IMR-90 (cell line): ENCODE measurements at regions not wholly inside any gene's neighbourhood (a gene's known extent, or its start where the extent isn't known, plus 50 kb on each side); places are given as distances from the start of the nearest gene placed in this dataset.
A peak's percentile ranks its signal among the peaks of the same experiment; 100 is the strongest.

Experiments
- ATAC-seq: fragments of 200-7000 bp; cut with Tn5 transposase; 2 replicates; pipeline ENCODE4 v1.9.1; 2020; ENCODE audit warnings: low read depth, mild to moderate bottlenecking, moderate library complexity
- BruUV-seq: library from RNA; stranded (reverse); fragments of 400-500 nt; replicated peaks from 2 replicates; lab custom pipeline; 2021; lab: Mats Ljungman, UMichigan
- CTCF ChIA-PET: fragments of 300-600 bp; formaldehyde crosslinking; extraction: SDS; loops from one replicate; lab custom pipeline; 2021; ENCODE audit warnings: antibody characterized with exemption; lab: Yijun Ruan, JAX
- POLR2A ChIA-PET: fragments of 300-600 bp; sonication (Branson Sonifier 250); formaldehyde crosslinking; loops from one replicate; lab custom pipeline; 2022; ENCODE audit warnings: antibody characterized with exemption; ENCODE audit not compliant: unreplicated experiment; lab: Charles Lee
- DNase-seq: peaks from one replicate; pipeline ENCODE4 v3.0.0; 2013
- H2AFZ ChIP-seq: replicated peaks from 2 replicates; pipeline ENCODE3; 2013; ENCODE audit warnings: low read length, mild to moderate bottlenecking; ENCODE audit not compliant: poor library complexity
- H2AK5ac ChIP-seq: 2 replicates; pipeline ENCODE4 v1.6.1; 2013; ENCODE audit warnings: low read depth, low read length, inconsistent platforms
- H2AK9ac ChIP-seq: replicated peaks from 2 replicates; pipeline ENCODE3; 2013; ENCODE audit warnings: mild to moderate bottlenecking, low read depth, low read length, moderate library complexity; ENCODE audit not compliant: poor library complexity
- H2BK120ac ChIP-seq: 2 replicates; pipeline ENCODE4 v1.6.1; 2013; ENCODE audit warnings: low read depth, low read length, inconsistent platforms
- H2BK15ac ChIP-seq: 3 replicates; pipeline ENCODE4 v1.6.1; 2013; ENCODE audit warnings: low read depth, low read length, inconsistent platforms
- H2BK20ac ChIP-seq: 2 replicates; pipeline ENCODE4 v1.6.1; 2013; ENCODE audit warnings: low read depth, mild to moderate bottlenecking, inconsistent platforms, low read length, moderate library complexity
- H2BK5ac ChIP-seq: 2 replicates; pipeline ENCODE4 v1.6.1; 2013; ENCODE audit warnings: mild to moderate bottlenecking, low read depth, low read length, inconsistent platforms; ENCODE audit not compliant: poor library complexity, severe bottlenecking
- H3K14ac ChIP-seq: replicated peaks from 2 replicates; pipeline ENCODE4 v1.6.1; 2013; ENCODE audit warnings: low read depth, low read length, inconsistent platforms
- H3K18ac ChIP-seq: 2 replicates; pipeline ENCODE4 v1.6.1; 2013; ENCODE audit warnings: low read depth, low read length, control low read depth
- H3K23ac ChIP-seq: 2 replicates; pipeline ENCODE4 v1.6.1; 2013; ENCODE audit warnings: low read depth, low read length, inconsistent platforms
- H3K27ac ChIP-seq: 2 replicates; pipeline ENCODE4 v1.5.1; 2013; ENCODE audit warnings: mild to moderate bottlenecking, control low read depth, low read length; ENCODE audit not compliant: insufficient read depth
- H3K27me3 ChIP-seq: 2 replicates; pipeline ENCODE4 v1.6.1; 2013; ENCODE audit warnings: low read length; ENCODE audit not compliant: control insufficient read depth, insufficient read depth
- H3K36me3 ChIP-seq: 2 replicates; pipeline ENCODE4 v1.6.1; 2013; ENCODE audit warnings: low read length, mixed read lengths; ENCODE audit not compliant: control insufficient read depth, insufficient read depth
- H3K4ac ChIP-seq: 2 replicates; pipeline ENCODE4 v1.6.1; 2013; ENCODE audit warnings: low read depth, low read length, inconsistent platforms
- H3K4me1 ChIP-seq: 2 replicates; pipeline ENCODE4 v1.6.1; 2013; ENCODE audit warnings: low read length, mixed read lengths; ENCODE audit not compliant: control insufficient read depth, insufficient read depth
- H3K4me2 ChIP-seq: 2 replicates; pipeline ENCODE4 v1.6.1; 2013; ENCODE audit warnings: low read depth, mild to moderate bottlenecking, control low read depth, low read length, moderate library complexity
- H3K4me3 ChIP-seq: 2 replicates; pipeline ENCODE4 v1.5.1; 2013; ENCODE audit warnings: low read depth, mild to moderate bottlenecking, control low read depth, low read length, moderate library complexity; ENCODE audit not compliant: insufficient read depth
- H3K56ac ChIP-seq: 2 replicates; pipeline ENCODE4 v1.6.1; 2013; ENCODE audit warnings: low read length, inconsistent platforms; ENCODE audit not compliant: insufficient read depth; ENCODE audit errors: extremely low read depth
- H3K79me1 ChIP-seq, 2 experiments: 2 replicates each; pipeline ENCODE4 v1.6.1; 2013; ENCODE audit warnings: low read length in 2 of 2, inconsistent platforms in 1 of 2, low read depth in 1 of 2
- H3K9ac ChIP-seq: 2 replicates; pipeline ENCODE4 v1.6.1; 2013; ENCODE audit warnings: low read depth, low read length, control low read depth
- H3K9me1 ChIP-seq: 2 replicates; pipeline ENCODE4 v1.6.1; 2013; ENCODE audit warnings: low read length, inconsistent platforms; ENCODE audit not compliant: insufficient read depth
- H3K9me3 ChIP-seq: 2 replicates; pipeline ENCODE4 v1.6.1; 2013; ENCODE audit warnings: low read length; ENCODE audit not compliant: control insufficient read depth, insufficient read depth
- H4K20me1 ChIP-seq: 2 replicates; pipeline ENCODE4 v1.6.1; 2013; ENCODE audit warnings: low read length, inconsistent platforms; ENCODE audit not compliant: insufficient read depth
- H4K5ac ChIP-seq: 2 replicates; pipeline ENCODE4 v1.6.1; 2013; ENCODE audit warnings: mild to moderate bottlenecking, low read depth, low read length, control low read depth
- H4K8ac ChIP-seq, 2 experiments: 2 replicates each; pipeline ENCODE4 v1.6.1; 2013; ENCODE audit warnings: low read depth in 2 of 2, low read length in 2 of 2, control low read depth in 1 of 2, inconsistent platforms in 1 of 2
- H4K91ac ChIP-seq: 2 replicates; pipeline ENCODE4 v1.6.1; 2013; ENCODE audit warnings: low read depth, low read length, inconsistent platforms; ENCODE audit not compliant: insufficient read depth
- BHLHE40 ChIP-seq: fragments of 150-350 bp; IDR thresholded peaks from 2 replicates; pipeline ENCODE4 v1.6.1; 2016; ENCODE audit warnings: mild to moderate bottlenecking, low read depth, low read length
- NFE2L2 ChIP-seq: fragments of 150-350 bp; IDR thresholded peaks from 2 replicates; pipeline ENCODE4 v1.6.1; 2016; ENCODE audit warnings: low read depth, mild to moderate bottlenecking, low read length
- WGBS, 2 experiments: methylation state at CpG; one replicate each; pipeline versions ENCODE4 v1.1.5 to v1.1.7; 2013; ENCODE audit warnings: missing lambda C conversion rate in 2 of 2; ENCODE audit not compliant: insufficient read length in 1 of 2; ENCODE audit errors: extremely low coverage in 2 of 2; 5-methylcytosine and 5-hydroxymethylcytosine counted together
- dilution Hi-C: fragments of 300-500 bp; cut with HindIII; formaldehyde crosslinking; loops from one replicate; pipeline ENCODE4 v1.14.3; 2018; ENCODE audit warnings: low sequenced_read_pairs; ENCODE audit not compliant: unreplicated experiment
- in situ Hi-C: fragments of 300-500 bp; cut with MboI; formaldehyde crosslinking; loops from 3 replicates; pipeline ENCODE4 v1.14.3; 2019; ENCODE audit warnings: low sequenced_read_pairs, inconsistent platforms, mixed read lengths
- intact Hi-C: fragments of 100-400 bp; cut with micrococcal nuclease; formaldehyde crosslinking; loops from 2 replicates; pipeline ENCODE4 v1.10.0; 2022

GRCh38 chr17:428414-428813 is 75.8 kb upstream of the RPH3AL start:
- WGBS, 2 experiments: 100% methylated on average over 2 of the region's 3 CpGs; no CpG with 5 or more reads in 1 of the 2 experiments
- TF ChIP-seq BHLHE40 (no peak), NFE2L2 (peak; percentile 62)

More at GRCh38 chr17:428414-428813, 75.8 kb upstream of the RPH3AL start:
- in situ Hi-C loops (no loop called here), dilution Hi-C loops (no loop called here), intact Hi-C loops (no loop called here)
- Histone ChIP-seq H4K5ac (no peak overlapping the region), H3K27ac (no peak overlapping the region), H3K4me1 (no peaks in the 10 kb centered on the region), H2BK15ac (no peak overlapping the region), H2BK120ac (no peak overlapping the region), H3K9me1 (no peaks in the 10 kb centered on the region), H4K91ac (no peak overlapping the region), H3K23ac (no peak overlapping the region), H3K56ac (no peak overlapping the region; the same call in 1 of the 2 replicates), H3K36me3 (no peaks in the 10 kb centered on the region), H2BK5ac (no peak overlapping the region), H2BK20ac (no peak overlapping the region), H4K20me1 (no peaks in the 10 kb centered on the region), H3K4me2 (no peak overlapping the region), H2AK5ac (no peak overlapping the region), H3K79me1 (no peaks in the 10 kb centered on the region), H2AK9ac (no peak overlapping the region), H3K9me3 (peaks cover 7% of the 10 kb centered on the region), H3K14ac (no peak overlapping the region), H3K4ac (no peak overlapping the region), H3K18ac (no peak overlapping the region), H3K9ac (no peak overlapping the region), H3K27me3 (no peaks in the 10 kb centered on the region), H3K4me3 (no peak overlapping the region), H4K8ac (no peak overlapping the region), H2AFZ (no peak overlapping the region)
- BruUV-seq: no TSS peak
- DNase-seq (no peak), ATAC-seq (no peak)
- CTCF ChIA-PET: no interaction called here
- POLR2A ChIA-PET: no interaction called here
